GM12891 (cell line): ENCODE measurements at regions not wholly inside any gene's neighbourhood (a gene's known extent, or its start where the extent isn't known, plus 50 kb on each side); places are given as distances from the start of the nearest gene placed in this dataset.

ENCODE experiments used
- POLR2A ChIP-seq: IDR thresholded peaks from 2 replicates; pipeline ENCODE4 v1.6.1; 2011; ENCODE audit warnings: low read depth, low read length, control low read depth
- TAF1 ChIP-seq: IDR thresholded peaks from 2 replicates; pipeline ENCODE4 v1.6.1; 2011; ENCODE audit warnings: low read depth, low read length, control low read depth

DNA sequence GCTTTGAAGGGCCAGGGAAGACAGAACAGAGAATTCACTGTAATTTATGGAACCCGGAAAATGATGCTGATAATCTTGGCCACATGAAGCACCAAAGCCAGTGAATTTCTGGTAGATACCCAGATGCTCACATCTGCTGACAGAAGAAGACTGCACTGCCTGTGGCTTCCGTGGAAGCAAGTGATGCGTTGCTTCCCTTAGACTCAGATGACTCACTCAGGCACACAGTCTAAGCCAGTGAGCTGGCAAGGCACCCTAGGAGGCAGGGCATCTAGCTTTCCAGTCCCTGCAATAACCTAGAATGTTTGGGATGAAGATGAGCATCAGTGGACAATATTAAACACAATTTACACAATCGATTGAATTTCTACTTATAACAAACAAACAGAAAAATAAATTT lies 284.7 kb downstream of the CMPK2 start:
- TF ChIP-seq POLR2A, result no peak
- TF ChIP-seq TAF1, result no peak
